K562 (cell line): ENCODE measurements at regions not wholly inside any gene's neighbourhood (a gene's known extent, or its start where the extent isn't known, plus 50 kb on each side); places are given as distances from the start of the nearest gene placed in this dataset.

Experiments
- IFI16 ChIP-seq: fragments of 250-450 bp; sonication (Bioruptor Pico); IDR thresholded peaks from 2 replicates; pipeline ENCODE4 v2.1.2; 2022; ENCODE audit warnings: mild to moderate bottlenecking, inconsistent platforms
- JUNB ChIP-seq: fragments of 450-650 bp; formaldehyde crosslinking; conservative IDR thresholded peaks from 2 replicates; pipeline ENCODE4 v1.4.0; 2020; ENCODE audit warnings: mild to moderate bottlenecking

GRCh38 chr3:30555968-30556367 lies 50.4 kb upstream of the TGFBR2 start:
- TF ChIP-seq JUNB (CRISPR knock-in tag) (no peak), IFI16 (CRISPR knock-in tag) (no peak)
